ENCODE measurements at regions not wholly inside any gene's neighbourhood (a gene's known extent, or its start where the extent isn't known, plus 50 kb on each side); places are given as distances from the start of the nearest gene placed in this dataset.

DNA sequence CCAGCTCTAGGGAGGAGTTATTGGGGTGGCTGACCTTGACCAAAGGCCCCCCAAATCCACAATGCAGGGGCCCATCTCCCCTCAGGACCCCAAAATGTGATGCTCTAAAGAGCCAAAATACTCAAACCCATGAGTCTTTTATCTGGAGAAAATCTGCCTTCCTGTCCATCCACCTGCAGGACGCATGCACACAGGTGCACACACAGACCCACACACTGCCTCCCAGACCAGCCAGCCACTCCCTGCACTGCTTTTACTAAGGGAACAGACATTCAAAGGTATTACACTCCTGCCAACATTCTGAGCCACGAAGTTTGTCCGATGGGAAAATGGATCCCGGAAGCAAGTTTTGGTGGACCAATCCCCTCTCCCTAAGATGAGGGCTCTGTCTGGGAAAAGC, 76.1 kb upstream of the CDH5 start:
- TF ChIP-seq, protein P1, sequence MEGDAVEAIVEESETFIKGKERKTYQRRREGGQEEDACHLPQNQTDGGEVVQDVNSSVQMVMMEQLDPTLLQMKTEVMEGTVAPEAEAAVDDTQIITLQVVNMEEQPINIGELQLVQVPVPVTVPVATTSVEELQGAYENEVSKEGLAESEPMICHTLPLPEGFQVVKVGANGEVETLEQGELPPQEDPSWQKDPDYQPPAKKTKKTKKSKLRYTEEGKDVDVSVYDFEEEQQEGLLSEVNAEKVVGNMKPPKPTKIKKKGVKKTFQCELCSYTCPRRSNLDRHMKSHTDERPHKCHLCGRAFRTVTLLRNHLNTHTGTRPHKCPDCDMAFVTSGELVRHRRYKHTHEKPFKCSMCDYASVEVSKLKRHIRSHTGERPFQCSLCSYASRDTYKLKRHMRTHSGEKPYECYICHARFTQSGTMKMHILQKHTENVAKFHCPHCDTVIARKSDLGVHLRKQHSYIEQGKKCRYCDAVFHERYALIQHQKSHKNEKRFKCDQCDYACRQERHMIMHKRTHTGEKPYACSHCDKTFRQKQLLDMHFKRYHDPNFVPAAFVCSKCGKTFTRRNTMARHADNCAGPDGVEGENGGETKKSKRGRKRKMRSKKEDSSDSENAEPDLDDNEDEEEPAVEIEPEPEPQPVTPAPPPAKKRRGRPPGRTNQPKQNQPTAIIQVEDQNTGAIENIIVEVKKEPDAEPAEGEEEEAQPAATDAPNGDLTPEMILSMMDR (IDR thresholded peaks at IDR 0.05): no peak
- no peak for TF ChIP-seq POLR2A (IDR thresholded peaks at IDR 0.05)

All from breast epithelium (tissue), 3 donors.